GM18499 (cell line): ENCODE measurements at regions not wholly inside any gene's neighbourhood (a gene's known extent, or its start where the extent isn't known, plus 50 kb on each side); places are given as distances from the start of the nearest gene placed in this dataset.
A peak's percentile ranks its signal among the peaks of the same experiment; 100 is the strongest.

Source experiments
- ATAC-seq: cut with Tn5 transposase; IDR thresholded peaks from one replicate; pipeline ENCODE4 v1.9.1; 2021; ENCODE audit warnings: moderate number of reproducible peaks; ENCODE audit not compliant: insufficient read depth, unreplicated experiment

DNA sequence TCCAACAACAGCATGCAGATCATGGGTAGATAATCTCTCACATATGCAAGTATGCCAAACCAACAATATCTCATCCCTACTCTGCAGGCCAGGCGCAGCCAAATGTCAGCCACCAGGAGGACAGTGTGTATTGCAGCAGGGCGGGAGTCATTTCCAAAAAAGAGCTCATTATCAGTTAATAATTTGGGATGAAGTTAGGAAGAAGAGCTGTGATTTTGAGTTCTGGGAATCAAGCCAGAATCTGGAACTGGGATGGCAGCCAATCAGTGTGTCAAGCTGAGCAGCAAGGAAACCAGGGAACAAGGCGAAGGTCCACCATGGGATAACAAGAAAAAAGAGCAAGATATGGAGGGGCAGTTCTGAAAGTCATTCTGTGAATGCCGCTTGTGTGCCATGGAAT is 88.2 kb upstream of the CAMK2D start:
- no peak for ATAC-seq

- ATAC-seq = no peak
These were observed 86.2 kb upstream of the CAMK2D start for GRCh38 chr4:113847710-113848109.

GRCh38 chr4:113846433-113846832 is 84.9 kb upstream of the CAMK2D start:
- ATAC-seq = no peak

DNA sequence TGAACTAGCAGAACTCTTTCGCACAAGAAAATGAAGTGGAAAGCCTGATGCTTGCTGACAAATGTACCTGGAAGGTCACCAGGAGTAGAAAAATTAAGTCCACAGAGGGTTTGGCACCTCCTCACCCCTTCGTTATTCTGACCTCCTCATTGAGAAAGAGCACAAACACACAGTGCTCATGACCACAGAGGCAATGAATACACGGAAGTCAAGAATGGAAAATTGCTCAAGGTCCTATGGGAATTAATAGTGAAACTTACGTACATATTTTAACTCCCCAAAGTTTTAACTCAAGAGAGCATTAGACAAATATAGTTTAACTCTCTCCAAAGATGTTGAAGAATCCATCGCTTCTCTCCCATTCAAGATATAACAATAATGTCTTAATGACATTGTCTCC is 83.6 kb upstream of the CAMK2D start:
- no peak for ATAC-seq

GRCh38 chr4:113844369-113844768 is 82.8 kb upstream of the CAMK2D start:
- no peak for ATAC-seq

- ATAC-seq = no peak
These were observed 79.3 kb upstream of the CAMK2D start for GRCh38 chr4:113840861-113841260.

GRCh38 chr4:113838460-113838859 is 76.9 kb upstream of the CAMK2D start:
- ATAC-seq = no peak

- ATAC-seq = peak; percentile 99
These were observed 75.9 kb upstream of the CAMK2D start for GRCh38 chr4:113837397-113837796.

DNA sequence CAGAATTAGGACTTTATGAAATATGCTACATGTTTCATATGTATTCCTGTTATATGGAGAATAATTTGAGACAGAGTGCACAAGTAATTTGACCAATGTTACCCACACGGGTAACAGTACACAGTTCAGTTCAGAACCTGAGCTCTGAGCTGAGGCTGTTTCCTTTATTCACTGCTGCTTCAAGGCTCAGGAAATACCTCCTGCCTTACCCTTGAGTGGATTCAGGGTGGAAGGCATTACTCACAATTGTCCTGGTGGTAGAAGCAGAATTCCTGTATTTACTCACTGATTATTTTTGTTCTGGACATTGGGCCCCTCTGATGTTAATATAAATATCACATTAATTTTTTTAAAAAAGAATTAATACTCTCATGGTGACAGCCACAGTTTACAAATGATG is 73.5 kb upstream of the CAMK2D start:
- no peak for ATAC-seq

- no peak for ATAC-seq
These were observed 72.8 kb upstream of the CAMK2D start for GRCh38 chr4:113834298-113834697.

DNA sequence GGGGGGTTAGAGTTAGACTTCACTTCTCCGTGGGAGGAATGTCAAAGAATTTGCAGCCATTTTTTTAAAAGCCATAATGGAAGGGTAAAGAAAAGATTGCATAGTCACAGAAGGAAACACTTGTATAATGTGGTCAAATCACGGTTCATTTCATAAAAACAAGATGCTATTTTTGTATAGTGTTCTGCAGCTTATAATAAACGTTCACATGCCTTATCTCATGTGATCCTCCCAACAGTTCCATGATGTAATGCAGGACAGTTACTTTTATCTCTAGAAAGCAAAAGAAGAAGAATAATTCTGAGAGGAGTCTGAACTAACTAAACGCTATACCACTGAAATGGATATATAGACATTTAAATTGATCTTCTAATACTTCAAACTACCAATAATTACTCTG is 71.3 kb upstream of the CAMK2D start:
- ATAC-seq = no peak

GRCh38 chr4:113831457-113831856 is 69.9 kb upstream of the CAMK2D start:
- ATAC-seq = no peak

GRCh38 chr4:113828702-113829101 is 67.2 kb upstream of the CAMK2D start:
- ATAC-seq = no peak

GRCh38 chr4:113827285-113827684 is 65.7 kb upstream of the CAMK2D start:
- ATAC-seq = no peak

- ATAC-seq = no peak
These were observed 64.9 kb upstream of the CAMK2D start for GRCh38 chr4:113826421-113826820.

DNA sequence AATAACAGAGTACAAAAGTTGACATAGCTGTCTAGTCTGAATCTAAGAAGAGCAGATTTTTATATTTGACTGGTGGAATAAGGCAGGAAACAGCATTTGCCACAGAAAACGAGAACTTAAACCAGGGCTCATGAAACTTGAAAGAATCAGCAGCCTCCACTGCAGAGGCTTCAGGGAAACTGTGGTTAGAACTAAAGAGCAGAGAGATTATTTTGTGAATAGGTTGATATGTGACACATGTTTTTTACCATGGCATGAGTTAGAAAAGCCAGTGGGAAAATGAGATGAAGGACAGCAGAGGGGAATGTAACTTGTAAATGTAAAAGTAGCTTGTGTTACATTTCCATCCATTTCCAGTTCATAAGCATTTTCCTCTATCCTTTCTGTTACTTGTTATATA is 63.7 kb upstream of the CAMK2D start:
- ATAC-seq = peak; percentile 44

DNA sequence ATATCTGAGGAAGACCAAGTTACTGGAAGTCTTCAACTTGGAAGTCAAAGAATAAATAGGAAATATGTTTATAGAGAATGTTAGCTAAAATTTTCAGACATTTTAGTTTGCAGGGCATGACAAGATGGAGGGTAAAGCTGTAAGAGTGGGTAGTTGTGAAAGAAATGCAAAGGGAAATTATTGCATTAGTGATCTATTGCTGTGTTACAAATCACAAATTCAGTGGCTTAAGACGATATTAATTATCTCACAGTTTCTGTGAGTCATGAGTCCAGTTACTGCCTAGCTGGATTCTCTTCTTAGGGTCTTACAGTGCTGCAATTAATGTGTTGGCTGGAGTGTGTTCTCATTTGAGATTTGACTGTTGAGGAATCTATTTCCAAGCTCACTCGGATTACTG is 62.9 kb upstream of the CAMK2D start:
- ATAC-seq = no peak

DNA sequence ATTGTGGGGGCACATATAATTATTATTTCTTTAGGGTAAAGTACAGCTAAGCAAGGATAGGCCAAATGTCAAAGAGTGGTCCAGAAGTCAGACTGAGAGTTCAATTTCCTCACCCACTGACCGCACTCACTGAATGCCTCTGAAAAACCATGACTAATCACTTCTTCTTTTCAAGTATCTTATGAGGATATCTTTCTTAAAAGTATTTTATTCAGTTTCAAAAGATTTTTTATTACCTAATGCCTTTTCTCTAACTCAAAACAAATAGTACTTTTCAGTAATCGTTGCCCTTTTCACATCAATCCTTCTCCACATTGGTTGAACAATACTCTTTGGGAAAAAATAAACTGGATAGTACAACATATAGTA is 61.7 kb upstream of the CAMK2D start:
- peak; percentile 65 for ATAC-seq

GRCh38 chr4:113822555-113823290 is 61.2 kb upstream of the CAMK2D start:
- ATAC-seq = peak; percentile 73

DNA sequence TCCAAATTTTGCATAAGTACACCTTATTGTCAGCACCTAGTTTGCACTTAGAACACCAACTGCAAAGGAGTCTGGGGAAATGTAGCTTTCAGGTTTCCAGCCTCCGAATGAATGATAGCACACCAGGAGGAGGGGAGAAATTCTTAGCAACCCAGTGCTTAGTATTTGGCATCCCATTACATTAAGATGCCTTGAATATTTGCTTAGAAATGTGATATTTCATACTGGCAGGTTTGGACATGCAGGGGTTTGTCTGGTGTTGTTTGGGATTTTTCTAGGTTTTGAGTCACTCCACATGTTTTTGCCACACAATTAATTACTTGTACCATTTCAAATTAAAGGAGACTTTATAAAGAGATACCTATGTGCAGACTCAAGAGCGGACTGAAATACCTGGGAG is 60.3 kb upstream of the CAMK2D start:
- no peak for ATAC-seq

DNA sequence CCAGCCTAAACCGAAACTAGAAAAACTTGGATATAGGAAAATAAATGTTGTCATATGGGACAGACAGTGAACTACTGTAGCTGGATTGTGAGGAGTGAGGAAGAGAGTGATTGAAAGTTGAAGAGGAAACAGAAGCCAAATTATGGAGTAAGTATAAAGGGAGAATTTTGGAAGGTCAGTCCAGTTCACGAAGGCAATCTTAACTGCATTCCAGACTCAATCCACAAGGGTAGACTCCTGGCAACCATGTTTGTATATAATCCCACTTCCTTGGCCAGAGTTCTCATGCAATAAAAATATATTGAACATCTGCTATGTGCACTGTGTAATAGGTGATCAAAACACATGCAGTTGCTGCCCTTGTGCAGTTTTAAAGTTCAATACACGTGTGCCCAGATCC is 58.6 kb upstream of the CAMK2D start:
- ATAC-seq = no peak

DNA sequence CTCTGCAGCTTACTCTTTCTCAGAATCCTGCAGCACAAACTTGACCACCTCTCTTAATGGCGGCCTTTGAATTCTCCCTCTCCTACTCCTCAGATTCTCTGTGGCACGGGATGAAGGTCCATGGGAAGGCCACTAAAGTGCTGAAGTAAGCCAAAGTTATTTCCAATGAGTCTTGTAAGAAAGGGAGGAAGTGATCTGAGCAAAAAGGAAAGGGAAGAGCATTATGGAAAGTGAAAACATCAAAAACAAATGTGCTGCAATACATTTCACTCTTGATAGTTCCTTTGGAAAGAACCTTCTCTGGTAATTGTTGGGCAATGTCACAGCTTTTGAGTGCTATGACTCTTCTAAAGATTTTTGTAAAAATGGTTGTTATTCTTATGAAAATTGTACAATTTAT is 54.3 kb upstream of the CAMK2D start:
- no peak for ATAC-seq

DNA sequence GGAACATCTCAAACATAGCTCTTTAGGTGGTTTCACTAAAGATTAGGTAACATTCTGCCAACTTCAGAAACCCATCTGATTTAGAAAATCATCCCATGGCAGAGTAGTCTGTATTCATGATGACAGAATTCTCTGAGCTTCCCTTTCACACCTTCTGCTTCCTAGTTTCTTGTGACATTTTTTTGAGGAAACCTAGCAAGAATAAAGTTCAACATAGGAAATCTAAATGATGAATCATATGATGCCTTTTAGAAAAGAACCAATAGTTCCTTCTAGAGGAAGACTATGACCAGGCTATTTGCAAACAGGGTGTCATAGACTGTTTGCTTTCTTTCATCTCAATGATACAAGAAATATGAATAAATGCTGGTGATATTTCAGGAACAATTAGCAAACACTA is 49.8 kb upstream of the CAMK2D start:
- ATAC-seq = no peak
